GM21723 (cell line): ENCODE measurements at regions not wholly inside any gene's neighbourhood (a gene's known extent, or its start where the extent isn't known, plus 50 kb on each side); places are given as distances from the start of the nearest gene placed in this dataset.
"Not testable (repeated sequence)": the region's sequence is repeated elsewhere in the genome, so short reads cannot be mapped to it uniquely, and the experiment has no call there.

ENCODE experiments used
- ATAC-seq: cut with Tn5 transposase; IDR thresholded peaks from one replicate; pipeline ENCODE4 v1.9.1; 2021; ENCODE audit warnings: mild to moderate bottlenecking, moderate library complexity; ENCODE audit not compliant: unreplicated experiment

GRCh38 chr6:9236443-9236842 is 801.1 kb upstream of the SLC35B3 start:
- ATAC-seq = no peak

GRCh38 chr6:9233686-9234085 is 798.3 kb upstream of the SLC35B3 start:
- ATAC-seq = no peak

- no peak for ATAC-seq
These were observed 797.9 kb upstream of the SLC35B3 start for GRCh38 chr6:9233226-9233625.

- ATAC-seq = no peak
These were observed 790.1 kb upstream of the SLC35B3 start for GRCh38 chr6:9225441-9225871.

GRCh38 chr6:9224539-9224938 is 789.2 kb upstream of the SLC35B3 start:
- ATAC-seq = no peak

GRCh38 chr6:9213717-9214116 is 778.4 kb upstream of the SLC35B3 start:
- ATAC-seq = not testable (repeated sequence)

GRCh38 chr6:9208966-9209365 is 773.6 kb upstream of the SLC35B3 start:
- no peak for ATAC-seq

- ATAC-seq = no peak
These were observed 770.3 kb upstream of the SLC35B3 start for GRCh38 chr6:9205645-9206044.

GRCh38 chr6:9204171-9204570 is 768.8 kb upstream of the SLC35B3 start:
- no peak for ATAC-seq

- no peak for ATAC-seq
These were observed 765.4 kb upstream of the SLC35B3 start for GRCh38 chr6:9200712-9201111.

GRCh38 chr6:9197726-9198125 is 762.4 kb upstream of the SLC35B3 start:
- no peak for ATAC-seq

GRCh38 chr6:9195322-9195721 is 760.0 kb upstream of the SLC35B3 start:
- no peak for ATAC-seq

- ATAC-seq = no peak
These were observed 757.1 kb upstream of the SLC35B3 start for GRCh38 chr6:9192405-9192909.

- no peak for ATAC-seq
These were observed 750.8 kb upstream of the SLC35B3 start for GRCh38 chr6:9186148-9186547.

- no peak for ATAC-seq
These were observed 742.7 kb upstream of the SLC35B3 start for GRCh38 chr6:9178071-9178470.

- ATAC-seq = no peak
These were observed 737.9 kb upstream of the SLC35B3 start for GRCh38 chr6:9173229-9173628.

GRCh38 chr6:9172096-9172495 is 736.8 kb upstream of the SLC35B3 start:
- ATAC-seq = no peak

- no peak for ATAC-seq
These were observed 733.3 kb upstream of the SLC35B3 start for GRCh38 chr6:9168669-9169068.

- no peak for ATAC-seq
These were observed 726.4 kb upstream of the SLC35B3 start for GRCh38 chr6:9161731-9162130.

GRCh38 chr6:9159051-9159450 is 723.7 kb upstream of the SLC35B3 start:
- no peak for ATAC-seq

GRCh38 chr6:9155836-9156235 is 720.5 kb upstream of the SLC35B3 start:
- no peak for ATAC-seq

GRCh38 chr6:9143140-9143539 is 707.8 kb upstream of the SLC35B3 start:
- no peak for ATAC-seq

GRCh38 chr6:9140951-9141460 is 705.7 kb upstream of the SLC35B3 start:
- ATAC-seq = no peak
